H9 (cell line): ENCODE measurements at regions not wholly inside any gene's neighbourhood (a gene's known extent, or its start where the extent isn't known, plus 50 kb on each side); places are given as distances from the start of the nearest gene placed in this dataset.

Source experiments
- DNase-seq: peaks from one replicate; pipeline ENCODE4 v3.0.0-alpha.2; 2017
- H2AFZ ChIP-seq: one replicate; pipeline ENCODE4 v1.6.1; 2013; ENCODE audit warnings: mild to moderate bottlenecking, low read length, control low read depth, moderate library complexity
- H2AK5ac ChIP-seq: 2 replicates; pipeline ENCODE4 v1.6.1; 2013; ENCODE audit warnings: low read length, control low read depth, mixed read lengths; ENCODE audit not compliant: insufficient read length
- H2BK120ac ChIP-seq: one replicate; pipeline ENCODE4 v1.6.1; 2013; ENCODE audit warnings: low read depth, mild to moderate bottlenecking, low read length, control low read depth, inconsistent platforms; ENCODE audit not compliant: poor library complexity, severe bottlenecking
- H2BK12ac ChIP-seq: 2 replicates; pipeline ENCODE4 v1.6.1; 2013; ENCODE audit warnings: low read length, control low read depth, mixed read lengths, low read depth; ENCODE audit not compliant: insufficient read length
- H2BK15ac ChIP-seq: 2 replicates; pipeline ENCODE4 v1.6.1; 2013; ENCODE audit warnings: low read depth, low read length, control low read depth
- H2BK20ac ChIP-seq: one replicate; pipeline ENCODE4 v1.6.1; 2013; ENCODE audit warnings: low read depth, mild to moderate bottlenecking, low read length, control low read depth, inconsistent platforms; ENCODE audit not compliant: poor library complexity, severe bottlenecking
- H2BK5ac ChIP-seq: 2 replicates; pipeline ENCODE4 v1.6.1; 2013; ENCODE audit warnings: low read length, control low read depth, mixed read lengths; ENCODE audit not compliant: insufficient read length
- H3K14ac ChIP-seq: 2 replicates; pipeline ENCODE4 v1.6.1; 2013; ENCODE audit warnings: low read length, control low read depth; ENCODE audit not compliant: insufficient read depth
- H3K18ac ChIP-seq: 2 replicates; pipeline ENCODE4 v1.6.1; 2013; ENCODE audit warnings: low read depth, mild to moderate bottlenecking, mixed read lengths, low read length, control low read depth; ENCODE audit not compliant: insufficient read length
- H3K23ac ChIP-seq: 2 replicates; pipeline ENCODE4 v1.6.1; 2013; ENCODE audit warnings: low read length, control low read depth, mixed read lengths, low read depth; ENCODE audit not compliant: insufficient read length
- H3K23me2 ChIP-seq: 2 replicates; pipeline ENCODE4 v1.6.1; 2013; ENCODE audit warnings: low read depth, mild to moderate bottlenecking, mixed read lengths, low read length, control low read depth; ENCODE audit not compliant: insufficient read length, poor library complexity, severe bottlenecking
- H3K27ac ChIP-seq: 2 replicates; pipeline ENCODE4 v1.5.1; 2013; ENCODE audit warnings: low read length, control low read depth, mixed read lengths, low read depth; ENCODE audit not compliant: insufficient read length
- H3K27me3 ChIP-seq: 2 replicates; pipeline ENCODE4 v1.6.1; 2013; ENCODE audit warnings: low read length, control low read depth, inconsistent platforms; ENCODE audit not compliant: insufficient read depth
- H3K4ac ChIP-seq: 2 replicates; pipeline ENCODE4 v1.6.1; 2013; ENCODE audit warnings: low read depth, mild to moderate bottlenecking, control low read depth, inconsistent platforms, low read length, moderate library complexity
- H3K4me1 ChIP-seq: 2 replicates; pipeline ENCODE4 v1.6.1; 2013; ENCODE audit warnings: low read length, control low read depth, inconsistent platforms; ENCODE audit not compliant: insufficient read depth
- H3K4me2 ChIP-seq: 2 replicates; pipeline ENCODE4 v1.6.1; 2013; ENCODE audit warnings: low read length, control low read depth, mixed read lengths; ENCODE audit not compliant: insufficient read length, insufficient read depth
- H3K56ac ChIP-seq: 2 replicates; pipeline ENCODE4 v1.6.1; 2013; ENCODE audit warnings: low read depth, mild to moderate bottlenecking, mixed read lengths, low read length, control low read depth; ENCODE audit not compliant: insufficient read length
- H3K79me1 ChIP-seq: 2 replicates; pipeline ENCODE4 v1.6.1; 2013; ENCODE audit warnings: low read depth, mild to moderate bottlenecking, moderate library complexity, low read length, control low read depth, inconsistent platforms; ENCODE audit not compliant: insufficient read depth, poor library complexity, severe bottlenecking
- H3K79me2 ChIP-seq: 2 replicates; pipeline ENCODE4 v1.6.1; 2013; ENCODE audit warnings: low read length, control low read depth, inconsistent platforms; ENCODE audit not compliant: insufficient read depth
- H3K9ac ChIP-seq: 2 replicates; pipeline ENCODE4 v1.6.1; 2013; ENCODE audit warnings: low read length, control low read depth, mixed read lengths; ENCODE audit not compliant: insufficient read length; ENCODE audit errors: extremely low read depth
- H3K9me3 ChIP-seq: one replicate; pipeline ENCODE4 v1.6.1; 2013; ENCODE audit warnings: low read depth, low read length, inconsistent platforms; ENCODE audit not compliant: control insufficient read depth
- H3T11ph ChIP-seq: one replicate; pipeline ENCODE4 v1.6.1; 2013; ENCODE audit warnings: mild to moderate bottlenecking, low read length, control low read depth, inconsistent platforms
- H4K20me1 ChIP-seq: one replicate; pipeline ENCODE4 v1.6.1; 2013; ENCODE audit not compliant: control insufficient read depth, insufficient read length, insufficient read depth
- H4K5ac ChIP-seq: 2 replicates; pipeline ENCODE4 v1.6.1; 2013; ENCODE audit warnings: low read depth, mild to moderate bottlenecking, mixed read lengths, low read length, control low read depth; ENCODE audit not compliant: insufficient read length
- H4K8ac ChIP-seq: replicated peaks from 2 replicates; pipeline ENCODE4 v1.6.1; 2013; ENCODE audit warnings: low read length, control low read depth, mixed read lengths, low read depth; ENCODE audit not compliant: insufficient read length
- H4K91ac ChIP-seq: 2 replicates; pipeline ENCODE4 v1.6.1; 2013; ENCODE audit warnings: low read depth, mild to moderate bottlenecking, moderate library complexity, mixed read lengths, low read length, control low read depth; ENCODE audit not compliant: insufficient read length
- H3K27ac Mint-ChIP-seq, 3 experiments: 2 replicates in 2 of 3; 3 replicates in 1 of 3; pipeline ENCODE4 v1.8.0; 2020 to 2021; ENCODE audit warnings: mixed read lengths in 3 of 3, mild to moderate bottlenecking in 1 of 3, moderate library complexity in 1 of 3
- H3K27me3 Mint-ChIP-seq: 2 replicates; pipeline ENCODE4 v1.8.0; 2021; ENCODE audit warnings: low read depth, mild to moderate bottlenecking, moderate library complexity, mixed read lengths
- H3K36me3 Mint-ChIP-seq, 3 experiments: 2 replicates in 2 of 3; 3 replicates in 1 of 3; pipeline ENCODE4 v1.8.0; 2020 to 2021; ENCODE audit warnings: low read depth in 3 of 3, mixed read lengths in 3 of 3; ENCODE audit not compliant: insufficient read depth in 1 of 3
- H3K4me1 Mint-ChIP-seq, 2 experiments: 2 replicates each; pipeline ENCODE4 v1.8.0; 2020; ENCODE audit warnings: mixed read lengths in 2 of 2
- H3K4me3 Mint-ChIP-seq, 2 experiments: 2 replicates in 1 of 2; 3 replicates in 1 of 2; pipeline ENCODE4 v1.8.0; 2020 to 2021; ENCODE audit warnings: mild to moderate bottlenecking in 2 of 2, mixed read lengths in 2 of 2, moderate library complexity in 1 of 2
- H3K9me3 Mint-ChIP-seq, 2 experiments: 2 replicates in 1 of 2; 3 replicates in 1 of 2; pipeline ENCODE4 v1.8.0; 2020; ENCODE audit warnings: mild to moderate bottlenecking in 2 of 2, mixed read lengths in 2 of 2, moderate library complexity in 1 of 2
- WGBS: extraction: QIAGEN DNeasy Blood & Tissue Kit; methylation state at CpG from one replicate; pipeline ENCODE4 v1.1.7; 2013; ENCODE audit warnings: missing lambda C conversion rate, low lambda C conversion rate, mixed read lengths; ENCODE audit not compliant: insufficient read length; ENCODE audit errors: extremely low coverage; 5-methylcytosine and 5-hydroxymethylcytosine counted together
- TF ChIP-seq, protein P1 (sequence below): fragments of 200-600 bp; sonication (generic); conservative IDR thresholded peaks from 3 replicates; pipeline ENCODE4 v1.8.0; 2021; ENCODE audit warnings: antibody characterized with exemption, mild to moderate bottlenecking

DNA sequence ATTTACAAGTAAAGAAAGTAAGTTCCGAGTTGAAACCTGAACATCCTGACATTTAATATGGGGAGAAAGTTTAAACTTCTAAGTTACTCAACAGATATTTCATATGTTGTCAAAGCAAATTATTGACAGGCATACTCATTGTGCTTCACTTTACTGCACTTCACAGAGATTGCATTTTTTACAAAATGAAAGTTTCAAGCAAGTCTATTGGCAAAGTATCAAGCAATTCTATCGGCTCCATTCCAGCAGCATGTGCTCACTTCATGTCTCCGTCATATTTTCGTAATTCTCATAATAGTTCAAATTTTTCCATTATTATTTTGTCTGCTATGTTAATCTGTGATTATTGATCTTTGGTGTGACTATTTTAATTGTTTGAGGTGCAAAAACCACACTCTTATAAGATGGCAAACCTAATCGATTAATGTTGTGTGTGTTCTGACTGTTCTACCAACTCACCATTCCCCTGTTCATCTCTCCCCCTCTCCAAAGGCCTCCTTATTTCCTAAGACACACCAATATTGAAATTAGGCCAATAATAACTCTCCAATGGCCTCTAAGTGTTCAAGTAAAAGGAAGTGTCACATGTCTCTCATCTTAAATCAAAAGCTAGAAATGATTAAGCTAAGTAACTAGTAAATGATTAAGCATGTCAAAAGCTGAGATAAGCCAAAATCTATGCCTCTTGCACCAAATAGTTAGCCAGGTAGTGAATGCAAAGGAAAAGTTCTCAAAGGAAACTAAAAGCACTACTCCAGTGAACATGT, 68.2 kb upstream of the BCL9 start:
- Histone ChIP-seq H3K9me3 (no peaks in the 10 kb centered on the region), H3K9ac (no peak overlapping the region), H4K5ac (no peak overlapping the region), H3K14ac (no peak overlapping the region), H3K23me2 (no peaks in the 10 kb centered on the region), H3K18ac (no peak overlapping the region), H4K20me1 (no peaks in the 10 kb centered on the region), H4K91ac (no peak overlapping the region), H2BK20ac (no peak overlapping the region), H3K56ac (no peak overlapping the region), H2BK5ac (no peak overlapping the region), H3K23ac (no peak overlapping the region), H2AK5ac (no peak overlapping the region), H3K79me2 (no peaks in the 10 kb centered on the region), H2BK12ac (no peak overlapping the region), H3K27me3 (no peaks in the 10 kb centered on the region), H2BK120ac (no peak overlapping the region), H2AFZ (no peak overlapping the region), H3K27ac (no peak overlapping the region), H3K4ac (no peak overlapping the region), H3K4me1 (no peaks in the 10 kb centered on the region), H3K4me2 (no peak overlapping the region), H3K79me1 (no peaks in the 10 kb centered on the region), H2BK15ac (no peak overlapping the region), H3T11ph (no peak overlapping the region), H4K8ac (no peak overlapping the region)
- no peak overlapping the region for H3K4me3 Mint-ChIP-seq
- WGBS, result no CpG with 5 or more reads among the region's 5 CpGs
- DNase-seq, result no peak
- no peak overlapping the region for H3K27ac Mint-ChIP-seq
- H3K27me3 Mint-ChIP-seq, result peaks cover 3% of the 10 kb centered on the region; the same call in 1 of the 2 replicates
- H3K9me3 Mint-ChIP-seq, result no peaks in the 10 kb centered on the region; a peak in 1 of 5 replicates
- no peaks in the 10 kb centered on the region for H3K4me1 Mint-ChIP-seq
- H3K36me3 Mint-ChIP-seq, result no peaks in the 10 kb centered on the region
- TF ChIP-seq, protein P1, sequence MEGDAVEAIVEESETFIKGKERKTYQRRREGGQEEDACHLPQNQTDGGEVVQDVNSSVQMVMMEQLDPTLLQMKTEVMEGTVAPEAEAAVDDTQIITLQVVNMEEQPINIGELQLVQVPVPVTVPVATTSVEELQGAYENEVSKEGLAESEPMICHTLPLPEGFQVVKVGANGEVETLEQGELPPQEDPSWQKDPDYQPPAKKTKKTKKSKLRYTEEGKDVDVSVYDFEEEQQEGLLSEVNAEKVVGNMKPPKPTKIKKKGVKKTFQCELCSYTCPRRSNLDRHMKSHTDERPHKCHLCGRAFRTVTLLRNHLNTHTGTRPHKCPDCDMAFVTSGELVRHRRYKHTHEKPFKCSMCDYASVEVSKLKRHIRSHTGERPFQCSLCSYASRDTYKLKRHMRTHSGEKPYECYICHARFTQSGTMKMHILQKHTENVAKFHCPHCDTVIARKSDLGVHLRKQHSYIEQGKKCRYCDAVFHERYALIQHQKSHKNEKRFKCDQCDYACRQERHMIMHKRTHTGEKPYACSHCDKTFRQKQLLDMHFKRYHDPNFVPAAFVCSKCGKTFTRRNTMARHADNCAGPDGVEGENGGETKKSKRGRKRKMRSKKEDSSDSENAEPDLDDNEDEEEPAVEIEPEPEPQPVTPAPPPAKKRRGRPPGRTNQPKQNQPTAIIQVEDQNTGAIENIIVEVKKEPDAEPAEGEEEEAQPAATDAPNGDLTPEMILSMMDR, result no peak
